Liver (tissue), 8 donors: ENCODE measurements at regions not wholly inside any gene's neighbourhood (a gene's known extent, or its start where the extent isn't known, plus 50 kb on each side); places are given as distances from the start of the nearest gene placed in this dataset.

ENCODE experiments used
- DNase-seq: peaks from one replicate; pipeline ENCODE4 v3.0.0-alpha.2; 2017; ENCODE audit warnings: low spot score
- H3K27ac ChIP-seq, 2 donors: one replicate each; pipeline ENCODE4 v1.7.0; 2013; ENCODE audit warnings: inconsistent platforms in 2 of 2, low read length in 2 of 2, control low read depth in 1 of 2, low read depth in 1 of 2, mild to moderate bottlenecking in 1 of 2
- H3K27me3 ChIP-seq, 4 donors: one replicate each; pipeline versions ENCODE4 v1.6.1 to v1.7.0; 2013; ENCODE audit warnings: low read length in 3 of 4, inconsistent platforms in 1 of 4, mild to moderate bottlenecking in 1 of 4, moderate library complexity in 1 of 4; ENCODE audit not compliant: control insufficient read depth in 4 of 4, insufficient read depth in 4 of 4
- H3K36me3 ChIP-seq, 4 donors: one replicate each; pipeline versions ENCODE4 v1.6.1 to v1.7.0; 2013; ENCODE audit warnings: low read length in 3 of 4, mild to moderate bottlenecking in 3 of 4, low read depth in 1 of 4, moderate library complexity in 1 of 4; ENCODE audit not compliant: control insufficient read depth in 4 of 4, insufficient read depth in 3 of 4
- H3K4me1 ChIP-seq, 4 donors: one replicate each; pipeline versions ENCODE4 v1.6.1 to v1.7.0; 2013; ENCODE audit warnings: low read length in 3 of 4, mild to moderate bottlenecking in 3 of 4, moderate library complexity in 1 of 4; ENCODE audit not compliant: control insufficient read depth in 4 of 4, insufficient read depth in 4 of 4
- H3K4me3 ChIP-seq, 3 donors: one replicate each; pipeline versions ENCODE4 v1.6.1 to v1.7.0; 2013; ENCODE audit warnings: low read length in 3 of 3, control low read depth in 1 of 3, low read depth in 1 of 3, mild to moderate bottlenecking in 1 of 3
- H3K9ac ChIP-seq, 2 donors: one replicate each; pipeline ENCODE4 v1.7.0; 2013; ENCODE audit warnings: low read length in 2 of 2, mild to moderate bottlenecking in 2 of 2, moderate library complexity in 2 of 2, control low read depth in 1 of 2, low read depth in 1 of 2
- H3K9me3 ChIP-seq, 4 donors: one replicate each; pipeline versions ENCODE4 v1.6.1 to v1.7.0; 2013; ENCODE audit warnings: low read length in 3 of 4; ENCODE audit not compliant: control insufficient read depth in 4 of 4
- EGR1 ChIP-seq, 2 donors: IDR thresholded peaks; 2 replicates each; pipeline ENCODE4 v1.6.1; 2016 to 2018; ENCODE audit warnings: antibody characterized with exemption in 2 of 2, low read depth in 2 of 2
- FOXA1 ChIP-seq: IDR thresholded peaks from 2 replicates; pipeline ENCODE4 v1.6.1; 2016; ENCODE audit warnings: antibody characterized with exemption
- FOXA2 ChIP-seq: IDR thresholded peaks from 2 replicates; pipeline ENCODE4 v1.6.1; 2016; ENCODE audit warnings: antibody characterized with exemption
- GABPA ChIP-seq, 2 donors: IDR thresholded peaks in 1 of 2; conservative IDR thresholded peaks in 1 of 2; 2 replicates each; pipeline ENCODE4 v1.6.1; 2016; ENCODE audit warnings: antibody characterized with exemption in 2 of 2, mild to moderate bottlenecking in 1 of 2, moderate library complexity in 1 of 2
- HNF4A ChIP-seq, 2 donors: conservative IDR thresholded peaks; 2 replicates each; pipeline ENCODE4 v1.6.1; 2016; ENCODE audit warnings: antibody characterized with exemption in 2 of 2, mild to moderate bottlenecking in 2 of 2
- HNF4G ChIP-seq: IDR thresholded peaks from 2 replicates; pipeline ENCODE4 v1.6.1; 2016; ENCODE audit warnings: antibody characterized with exemption
- JUND ChIP-seq, 2 donors: IDR thresholded peaks; 2 replicates each; pipeline ENCODE4 v1.6.1; 2016; ENCODE audit warnings: antibody characterized with exemption in 2 of 2
- NR2F2 ChIP-seq: IDR thresholded peaks from 2 replicates; pipeline ENCODE4 v1.6.1; 2016; ENCODE audit warnings: antibody characterized with exemption
- RAD21 ChIP-seq, 2 donors: IDR thresholded peaks; 2 replicates each; pipeline ENCODE4 v1.6.1; 2016; ENCODE audit warnings: antibody characterized with exemption in 2 of 2, mild to moderate bottlenecking in 2 of 2
- RXRA ChIP-seq, 2 donors: IDR thresholded peaks; 2 replicates each; pipeline ENCODE4 v1.6.1; 2017 to 2018; ENCODE audit warnings: antibody characterized with exemption in 2 of 2, mild to moderate bottlenecking in 1 of 2
- SP1 ChIP-seq: IDR thresholded peaks from 2 replicates; pipeline ENCODE4 v1.6.1; 2018; ENCODE audit warnings: antibody characterized with exemption, mild to moderate bottlenecking
- TAF1 ChIP-seq: conservative IDR thresholded peaks from 2 replicates; pipeline ENCODE4 v1.6.1; 2016; ENCODE audit warnings: antibody characterized with exemption, mild to moderate bottlenecking
- YY1 ChIP-seq: IDR thresholded peaks from 2 replicates; pipeline ENCODE4 v1.6.1; 2016; ENCODE audit warnings: antibody characterized with exemption, mild to moderate bottlenecking
- whole genome bisulfite sequencing: extraction: QIAGEN DNeasy Blood & Tissue Kit; methylation state at CpG from one replicate; pipeline ENCODE4 v1.1.7; 2013; 5-methylcytosine and 5-hydroxymethylcytosine counted together
- TF ChIP-seq, protein P1 (sequence below): IDR thresholded peaks from 2 replicates; pipeline ENCODE4 v1.6.1; 2016; ENCODE audit warnings: antibody characterized with exemption
- TF ChIP-seq, protein P2 (sequence below): fragments of 150-350 bp; IDR thresholded peaks from 2 replicates; pipeline ENCODE4 v1.5.1; 2017; ENCODE audit warnings: improper control_type of control experiment, low read depth, low read length; ENCODE audit not compliant: missing input control
- TF ChIP-seq, protein P3 (sequence below): IDR thresholded peaks from 2 replicates; pipeline ENCODE4 v1.6.1; 2016; ENCODE audit warnings: antibody characterized with exemption, mild to moderate bottlenecking
- TF ChIP-seq, protein P4 (sequence below): IDR thresholded peaks from 2 replicates; pipeline ENCODE4 v1.6.1; 2016; ENCODE audit warnings: antibody characterized with exemption
- TF ChIP-seq, protein P5 (sequence below): IDR thresholded peaks from 2 replicates; pipeline ENCODE4 v1.6.1; 2016; ENCODE audit warnings: antibody characterized with exemption
- donor health status: healthy.
- donor health status: healthy.
- donor health status: healthy.
- donor health status: healthy.
- donor health status: healthy.

DNA sequence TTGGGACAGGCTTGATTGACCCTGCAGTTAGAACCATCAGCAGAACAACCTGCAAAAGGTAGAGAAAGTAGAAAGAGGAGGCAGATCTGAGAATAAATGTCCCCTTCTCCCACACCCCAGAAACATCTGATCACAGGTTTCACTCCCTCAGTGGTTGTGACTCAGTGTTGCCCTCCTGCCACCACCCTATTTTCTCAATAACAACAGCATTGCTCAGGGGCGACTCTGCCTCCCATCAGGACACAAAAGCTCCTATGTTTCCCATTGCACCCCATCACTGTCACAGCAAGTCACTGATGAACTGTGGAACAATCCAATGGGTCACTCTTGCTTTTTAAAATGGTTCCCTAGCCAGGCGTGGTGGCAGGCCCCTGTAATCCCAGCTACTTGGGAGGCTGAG is 110.2 kb downstream of the RASSF10 start:
- no peak overlapping the region for H3K9ac ChIP-seq
- no peak overlapping the region for H3K4me3 ChIP-seq
- DNase-seq: no peak
- no peak overlapping the region for H3K27ac ChIP-seq
- peaks cover 0 to 7% (median under 1%) of the 10 kb centered on the region in 4 donors for H3K9me3 ChIP-seq
- 90% methylated on average over 2 of the region's 2 CpGs for WGBS
- no peaks in the 10 kb centered on the region for H3K27me3 ChIP-seq
- H3K4me1 ChIP-seq: no peaks in the 10 kb centered on the region
- TF ChIP-seq EGR1 (IDR thresholded peaks at IDR 0.05; ENCODE audit: low read depth in 2 of 2) (no peak), TAF1 (no peak), HNF4A (conservative IDR thresholded peaks at IDR 0.05) (no peak), RXRA (IDR thresholded peaks at IDR 0.05) (no peak), YY1 (no peak), FOXA1 (no peak), JUND (IDR thresholded peaks at IDR 0.05) (no peak), RAD21 (IDR thresholded peaks at IDR 0.05) (no peak), SP1 (no peak), HNF4G (no peak)
- TF ChIP-seq, protein P1, sequence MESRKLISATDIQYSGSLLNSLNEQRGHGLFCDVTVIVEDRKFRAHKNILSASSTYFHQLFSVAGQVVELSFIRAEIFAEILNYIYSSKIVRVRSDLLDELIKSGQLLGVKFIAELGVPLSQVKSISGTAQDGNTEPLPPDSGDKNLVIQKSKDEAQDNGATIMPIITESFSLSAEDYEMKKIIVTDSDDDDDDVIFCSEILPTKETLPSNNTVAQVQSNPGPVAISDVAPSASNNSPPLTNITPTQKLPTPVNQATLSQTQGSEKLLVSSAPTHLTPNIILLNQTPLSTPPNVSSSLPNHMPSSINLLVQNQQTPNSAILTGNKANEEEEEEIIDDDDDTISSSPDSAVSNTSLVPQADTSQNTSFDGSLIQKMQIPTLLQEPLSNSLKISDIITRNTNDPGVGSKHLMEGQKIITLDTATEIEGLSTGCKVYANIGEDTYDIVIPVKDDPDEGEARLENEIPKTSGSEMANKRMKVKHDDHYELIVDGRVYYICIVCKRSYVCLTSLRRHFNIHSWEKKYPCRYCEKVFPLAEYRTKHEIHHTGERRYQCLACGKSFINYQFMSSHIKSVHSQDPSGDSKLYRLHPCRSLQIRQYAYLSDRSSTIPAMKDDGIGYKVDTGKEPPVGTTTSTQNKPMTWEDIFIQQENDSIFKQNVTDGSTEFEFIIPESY: no peak
- TF ChIP-seq, protein P2, sequence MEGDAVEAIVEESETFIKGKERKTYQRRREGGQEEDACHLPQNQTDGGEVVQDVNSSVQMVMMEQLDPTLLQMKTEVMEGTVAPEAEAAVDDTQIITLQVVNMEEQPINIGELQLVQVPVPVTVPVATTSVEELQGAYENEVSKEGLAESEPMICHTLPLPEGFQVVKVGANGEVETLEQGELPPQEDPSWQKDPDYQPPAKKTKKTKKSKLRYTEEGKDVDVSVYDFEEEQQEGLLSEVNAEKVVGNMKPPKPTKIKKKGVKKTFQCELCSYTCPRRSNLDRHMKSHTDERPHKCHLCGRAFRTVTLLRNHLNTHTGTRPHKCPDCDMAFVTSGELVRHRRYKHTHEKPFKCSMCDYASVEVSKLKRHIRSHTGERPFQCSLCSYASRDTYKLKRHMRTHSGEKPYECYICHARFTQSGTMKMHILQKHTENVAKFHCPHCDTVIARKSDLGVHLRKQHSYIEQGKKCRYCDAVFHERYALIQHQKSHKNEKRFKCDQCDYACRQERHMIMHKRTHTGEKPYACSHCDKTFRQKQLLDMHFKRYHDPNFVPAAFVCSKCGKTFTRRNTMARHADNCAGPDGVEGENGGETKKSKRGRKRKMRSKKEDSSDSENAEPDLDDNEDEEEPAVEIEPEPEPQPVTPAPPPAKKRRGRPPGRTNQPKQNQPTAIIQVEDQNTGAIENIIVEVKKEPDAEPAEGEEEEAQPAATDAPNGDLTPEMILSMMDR: no peak
- TF ChIP-seq, protein P3, sequence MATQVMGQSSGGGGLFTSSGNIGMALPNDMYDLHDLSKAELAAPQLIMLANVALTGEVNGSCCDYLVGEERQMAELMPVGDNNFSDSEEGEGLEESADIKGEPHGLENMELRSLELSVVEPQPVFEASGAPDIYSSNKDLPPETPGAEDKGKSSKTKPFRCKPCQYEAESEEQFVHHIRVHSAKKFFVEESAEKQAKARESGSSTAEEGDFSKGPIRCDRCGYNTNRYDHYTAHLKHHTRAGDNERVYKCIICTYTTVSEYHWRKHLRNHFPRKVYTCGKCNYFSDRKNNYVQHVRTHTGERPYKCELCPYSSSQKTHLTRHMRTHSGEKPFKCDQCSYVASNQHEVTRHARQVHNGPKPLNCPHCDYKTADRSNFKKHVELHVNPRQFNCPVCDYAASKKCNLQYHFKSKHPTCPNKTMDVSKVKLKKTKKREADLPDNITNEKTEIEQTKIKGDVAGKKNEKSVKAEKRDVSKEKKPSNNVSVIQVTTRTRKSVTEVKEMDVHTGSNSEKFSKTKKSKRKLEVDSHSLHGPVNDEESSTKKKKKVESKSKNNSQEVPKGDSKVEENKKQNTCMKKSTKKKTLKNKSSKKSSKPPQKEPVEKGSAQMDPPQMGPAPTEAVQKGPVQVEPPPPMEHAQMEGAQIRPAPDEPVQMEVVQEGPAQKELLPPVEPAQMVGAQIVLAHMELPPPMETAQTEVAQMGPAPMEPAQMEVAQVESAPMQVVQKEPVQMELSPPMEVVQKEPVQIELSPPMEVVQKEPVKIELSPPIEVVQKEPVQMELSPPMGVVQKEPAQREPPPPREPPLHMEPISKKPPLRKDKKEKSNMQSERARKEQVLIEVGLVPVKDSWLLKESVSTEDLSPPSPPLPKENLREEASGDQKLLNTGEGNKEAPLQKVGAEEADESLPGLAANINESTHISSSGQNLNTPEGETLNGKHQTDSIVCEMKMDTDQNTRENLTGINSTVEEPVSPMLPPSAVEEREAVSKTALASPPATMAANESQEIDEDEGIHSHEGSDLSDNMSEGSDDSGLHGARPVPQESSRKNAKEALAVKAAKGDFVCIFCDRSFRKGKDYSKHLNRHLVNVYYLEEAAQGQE: no peak
- H3K36me3 ChIP-seq: no peaks in the 10 kb centered on the region

DNA sequence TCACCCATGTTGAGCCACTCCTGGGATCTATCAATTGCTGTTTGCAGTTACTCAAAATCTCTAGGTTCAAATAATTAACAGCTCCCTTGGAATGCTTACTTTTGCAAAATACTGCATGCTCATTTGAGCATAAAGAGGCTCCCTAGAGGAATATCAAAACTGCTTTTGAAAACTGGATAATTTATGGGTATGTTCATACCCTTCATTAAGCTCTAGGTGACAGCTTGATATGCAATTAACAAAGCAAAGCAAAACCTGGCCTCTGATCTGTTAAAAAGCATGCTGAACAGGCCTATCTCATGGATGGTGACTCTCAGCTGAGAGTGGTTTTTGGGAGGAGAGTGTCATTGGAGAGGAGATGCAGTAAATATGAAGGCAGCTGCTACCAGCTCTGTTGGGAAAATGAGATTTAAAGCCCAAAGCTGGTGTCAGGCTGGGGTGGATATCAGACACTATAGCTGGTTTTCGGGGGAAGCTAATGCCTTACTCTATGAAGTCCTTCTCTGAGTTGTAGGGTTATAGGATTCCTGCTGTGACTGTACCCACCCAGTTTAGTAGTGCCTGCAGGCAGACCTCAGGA is 110.9 kb downstream of the RASSF10 start:
- no peak overlapping the region for H3K27ac ChIP-seq
- H3K9me3 ChIP-seq: peaks cover 0 to 7% (median under 1%) of the 10 kb centered on the region in 4 donors
- no peak overlapping the region for H3K9ac ChIP-seq
- no peaks in the 10 kb centered on the region for H3K36me3 ChIP-seq
- H3K4me1 ChIP-seq: no peaks in the 10 kb centered on the region
- 98% methylated on average over 1 of the region's 1 CpG for WGBS
- no peak overlapping the region for H3K4me3 ChIP-seq
- no peak for DNase-seq
- H3K27me3 ChIP-seq: no peaks in the 10 kb centered on the region
- TF ChIP-seq NR2F2 (no peak), GABPA (IDR thresholded peaks at IDR 0.05 in 1 of 2, conservative IDR thresholded peaks at IDR 0.05 in 1 of 2) (no peak), HNF4A (conservative IDR thresholded peaks at IDR 0.05) (no peak), EGR1 (IDR thresholded peaks at IDR 0.05; ENCODE audit: low read depth in 2 of 2) (no peak), FOXA2 (no peak), RXRA (IDR thresholded peaks at IDR 0.05) (no peak), HNF4G (no peak), TAF1 (no peak), SP1 (no peak), YY1 (no peak)
- TF ChIP-seq, protein P4, sequence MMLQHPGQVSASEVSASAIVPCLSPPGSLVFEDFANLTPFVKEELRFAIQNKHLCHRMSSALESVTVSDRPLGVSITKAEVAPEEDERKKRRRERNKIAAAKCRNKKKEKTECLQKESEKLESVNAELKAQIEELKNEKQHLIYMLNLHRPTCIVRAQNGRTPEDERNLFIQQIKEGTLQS: no peak
- TF ChIP-seq, protein P1: no peak
- TF ChIP-seq, protein P2: no peak
- TF ChIP-seq, protein P5, sequence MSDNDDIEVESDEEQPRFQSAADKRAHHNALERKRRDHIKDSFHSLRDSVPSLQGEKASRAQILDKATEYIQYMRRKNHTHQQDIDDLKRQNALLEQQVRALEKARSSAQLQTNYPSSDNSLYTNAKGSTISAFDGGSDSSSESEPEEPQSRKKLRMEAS: no peak
